ENCODE measurements at regions not wholly inside any gene's neighbourhood (a gene's known extent, or its start where the extent isn't known, plus 50 kb on each side); places are given as distances from the start of the nearest gene placed in this dataset.

GRCh38 chr12:90254796-90255195 lies 546.2 kb upstream of the ATP2B1 start:
- H3K27ac Mint-ChIP-seq, result no peak overlapping the region
- H3K27me3 Mint-ChIP-seq (ENCODE audit: low read depth), result no peaks in the 10 kb centered on the region
- no peak for DNase-seq (ENCODE audit: low spot score in 2 of 2, unreplicated experiment in 2 of 2)
- no peaks in the 10 kb centered on the region for H3K36me3 Mint-ChIP-seq
- H3K4me1 Mint-ChIP-seq, result peaks cover 6% of the 10 kb centered on the region
- H3K4me3 Mint-ChIP-seq, result no peak overlapping the region
- no peak for TF ChIP-seq CTCF (IDR thresholded peaks at IDR 0.05; ENCODE audit: unreplicated experiment)
- peaks cover 4% of the 10 kb centered on the region for H3K9me3 Mint-ChIP-seq

GRCh38 chr12:90253674-90254181 lies 545.1 kb upstream of the ATP2B1 start:
- H3K36me3 Mint-ChIP-seq, result no peaks in the 10 kb centered on the region
- peaks cover 6% of the 10 kb centered on the region for H3K9me3 Mint-ChIP-seq
- no peak overlapping the region for H3K27ac Mint-ChIP-seq
- H3K27me3 Mint-ChIP-seq (ENCODE audit: low read depth), result no peaks in the 10 kb centered on the region
- no peak for DNase-seq (ENCODE audit: low spot score in 2 of 2, unreplicated experiment in 2 of 2)
- peaks cover 8% of the 10 kb centered on the region for H3K4me1 Mint-ChIP-seq
- TF ChIP-seq CTCF (IDR thresholded peaks at IDR 0.05; ENCODE audit: unreplicated experiment), result no peak
- no peak overlapping the region for H3K4me3 Mint-ChIP-seq

- Mint-ChIP-seq H3K36me3 (no peaks in the 10 kb centered on the region), H3K9me3 (peaks cover 11% of the 10 kb centered on the region), H3K4me3 (no peak overlapping the region), H3K27ac (no peak overlapping the region), H3K4me1 (peaks cover 8% of the 10 kb centered on the region), H3K27me3 (ENCODE audit: low read depth) (no peaks in the 10 kb centered on the region)
- TF ChIP-seq CTCF (IDR thresholded peaks at IDR 0.05; ENCODE audit: unreplicated experiment), result no peak
- no peak for DNase-seq (ENCODE audit: low spot score in 2 of 2, unreplicated experiment in 2 of 2)
Measured at GRCh38 chr12:90253136-90253535, 544.5 kb upstream of the ATP2B1 start.

- Mint-ChIP-seq H3K9me3 (peaks cover 8% of the 10 kb centered on the region), H3K27me3 (ENCODE audit: low read depth) (no peaks in the 10 kb centered on the region)
Measured at GRCh38 chr12:90250766-90251165, 542.1 kb upstream of the ATP2B1 start.

GRCh38 chr12:90250042-90250441 lies 541.4 kb upstream of the ATP2B1 start:
- TF ChIP-seq CTCF (IDR thresholded peaks at IDR 0.05; ENCODE audit: unreplicated experiment), result no peak
- H3K27me3 Mint-ChIP-seq (ENCODE audit: low read depth), result no peaks in the 10 kb centered on the region
- no peak for DNase-seq (ENCODE audit: low spot score in 2 of 2, unreplicated experiment in 2 of 2)
- H3K27ac Mint-ChIP-seq, result peak overlapping the region; percentile 28
- no peaks in the 10 kb centered on the region for H3K36me3 Mint-ChIP-seq
- peaks cover 8% of the 10 kb centered on the region for H3K9me3 Mint-ChIP-seq
- peaks cover 19% of the 10 kb centered on the region for H3K4me1 Mint-ChIP-seq
- no peak overlapping the region for H3K4me3 Mint-ChIP-seq

More at GRCh38 chr12:90250766-90251165, 542.1 kb upstream of the ATP2B1 start:
- no peaks in the 10 kb centered on the region for H3K36me3 Mint-ChIP-seq
- DNase-seq (ENCODE audit: low spot score in 2 of 2, unreplicated experiment in 2 of 2), result no peak
- H3K4me3 Mint-ChIP-seq, result no peak overlapping the region
- no peak overlapping the region for H3K27ac Mint-ChIP-seq
- no peak for TF ChIP-seq CTCF (IDR thresholded peaks at IDR 0.05; ENCODE audit: unreplicated experiment)
- peaks cover 19% of the 10 kb centered on the region for H3K4me1 Mint-ChIP-seq

DNA sequence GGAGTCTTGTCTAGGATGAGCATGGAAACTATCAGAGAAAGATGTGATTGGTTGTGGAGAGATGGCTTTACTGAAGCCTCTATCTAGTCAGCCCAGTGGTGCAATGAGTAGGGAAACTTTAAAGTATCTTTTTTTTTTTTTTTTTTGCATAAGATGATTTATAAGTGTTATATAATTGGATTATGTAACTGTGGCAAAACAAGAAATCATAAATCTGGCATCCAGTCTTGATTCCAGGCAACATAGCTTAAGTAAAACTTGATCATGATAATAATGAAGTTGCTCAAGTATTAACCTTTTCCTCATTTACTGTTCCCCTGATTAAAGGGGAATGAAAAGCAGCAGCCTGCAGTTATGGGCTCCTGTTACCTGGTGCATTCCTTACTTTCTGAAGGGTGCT lies 538.0 kb upstream of the ATP2B1 start:
- Mint-ChIP-seq H3K36me3 (no peaks in the 10 kb centered on the region), H3K9me3 (peaks cover 8% of the 10 kb centered on the region), H3K4me1 (peaks cover 19% of the 10 kb centered on the region), H3K27ac (no peak overlapping the region), H3K4me3 (no peak overlapping the region), H3K27me3 (ENCODE audit: low read depth) (no peaks in the 10 kb centered on the region)
- TF ChIP-seq CTCF (IDR thresholded peaks at IDR 0.05; ENCODE audit: unreplicated experiment), result no peak
- no peak for DNase-seq (ENCODE audit: low spot score in 2 of 2, unreplicated experiment in 2 of 2)

Data from mesothelial cell of epicardium (in vitro differentiated cells).